Neural progenitor cell (in vitro differentiated cells): ENCODE measurements at regions not wholly inside any gene's neighbourhood (a gene's known extent, or its start where the extent isn't known, plus 50 kb on each side); places are given as distances from the start of the nearest gene placed in this dataset.
A peak's percentile ranks its signal among the peaks of the same experiment; 100 is the strongest.

Source experiments
- DNase-seq: peaks from one replicate; pipeline ENCODE4 v3.0.0-alpha.2; 2016; ENCODE audit warnings: low spot score
- H2AFZ ChIP-seq: fragments of 200-600 bp; sonication (generic); replicated peaks from 2 replicates; pipeline ENCODE4 v1.6.1; 2016; ENCODE audit warnings: antibody characterized with exemption
- H3F3A ChIP-seq: fragments of 200-600 bp; sonication (generic); 2 replicates; pipeline ENCODE4 v1.6.1; 2016; ENCODE audit warnings: antibody characterized with exemption, low read depth
- H3K27ac ChIP-seq: fragments of 200-600 bp; sonication (generic); 2 replicates; pipeline ENCODE4 v1.5.1; 2016; ENCODE audit warnings: mild to moderate bottlenecking
- H3K27me3 ChIP-seq: fragments of 200-600 bp; sonication (generic); 2 replicates; pipeline ENCODE4 v1.6.1; 2016; ENCODE audit warnings: mild to moderate bottlenecking, moderate library complexity
- H3K36me3 ChIP-seq: fragments of 200-600 bp; sonication (generic); 2 replicates; pipeline ENCODE4 v1.5.1; 2016
- H3K4me1 ChIP-seq: fragments of 200-600 bp; sonication (generic); 2 replicates; pipeline ENCODE4 v1.6.1; 2016; ENCODE audit warnings: mixed run types
- H3K4me2 ChIP-seq: fragments of 200-600 bp; sonication (generic); 2 replicates; pipeline ENCODE4 v1.6.1; 2016
- H3K4me3 ChIP-seq: fragments of 200-600 bp; sonication (generic); 2 replicates; pipeline ENCODE4 v1.5.1; 2016
- H3K79me2 ChIP-seq: fragments of 200-600 bp; sonication (generic); 2 replicates; pipeline ENCODE4 v1.6.1; 2016; ENCODE audit warnings: low read depth
- H3K9ac ChIP-seq: fragments of 200-600 bp; sonication (generic); 2 replicates; pipeline ENCODE4 v1.6.1; 2016
- H3K9me3 ChIP-seq: fragments of 200-600 bp; sonication (generic); 2 replicates; pipeline ENCODE4 v1.5.1; 2016; ENCODE audit warnings: low read depth
- H4K20me1 ChIP-seq: fragments of 200-600 bp; sonication (generic); 2 replicates; pipeline ENCODE4 v1.6.1; 2016; ENCODE audit warnings: low read depth
- H3K27ac Mint-ChIP-seq: 3 replicates; pipeline ENCODE4 v1.8.0; 2021; ENCODE audit warnings: mixed read lengths
- H3K27me3 Mint-ChIP-seq: 2 replicates; pipeline ENCODE4 v1.8.0; 2022; ENCODE audit warnings: low read depth, mild to moderate bottlenecking, inconsistent platforms, moderate library complexity, mixed read lengths; ENCODE audit not compliant: insufficient read depth
- H3K36me3 Mint-ChIP-seq: 3 replicates; pipeline ENCODE4 v1.8.0; 2021; ENCODE audit warnings: mixed read lengths
- H3K4me1 Mint-ChIP-seq: 3 replicates; pipeline ENCODE4 v1.8.0; 2021; ENCODE audit warnings: mixed read lengths
- H3K4me3 Mint-ChIP-seq: 3 replicates; pipeline ENCODE4 v1.8.0; 2021; ENCODE audit warnings: mild to moderate bottlenecking, moderate library complexity, mixed read lengths
- H3K9me3 Mint-ChIP-seq: 3 replicates; pipeline ENCODE4 v1.8.0; 2020; ENCODE audit warnings: mixed read lengths
- EZH2 ChIP-seq: fragments of 200-600 bp; sonication (generic); IDR thresholded peaks from 2 replicates; pipeline ENCODE4 v1.6.1; 2017; ENCODE audit warnings: antibody characterized with exemption, mild to moderate bottlenecking, moderate library complexity
- EZH2phosphoT487 ChIP-seq: fragments of 200-600 bp; sonication (generic); IDR thresholded peaks from 2 replicates; pipeline ENCODE4 v1.6.1; 2017; ENCODE audit warnings: antibody characterized with exemption
- TF ChIP-seq, protein P1 (sequence below): fragments of 200-600 bp; sonication (generic); IDR thresholded peaks from 2 replicates; pipeline ENCODE4 v1.5.1; 2017; ENCODE audit warnings: antibody characterized with exemption, mild to moderate bottlenecking

DNA sequence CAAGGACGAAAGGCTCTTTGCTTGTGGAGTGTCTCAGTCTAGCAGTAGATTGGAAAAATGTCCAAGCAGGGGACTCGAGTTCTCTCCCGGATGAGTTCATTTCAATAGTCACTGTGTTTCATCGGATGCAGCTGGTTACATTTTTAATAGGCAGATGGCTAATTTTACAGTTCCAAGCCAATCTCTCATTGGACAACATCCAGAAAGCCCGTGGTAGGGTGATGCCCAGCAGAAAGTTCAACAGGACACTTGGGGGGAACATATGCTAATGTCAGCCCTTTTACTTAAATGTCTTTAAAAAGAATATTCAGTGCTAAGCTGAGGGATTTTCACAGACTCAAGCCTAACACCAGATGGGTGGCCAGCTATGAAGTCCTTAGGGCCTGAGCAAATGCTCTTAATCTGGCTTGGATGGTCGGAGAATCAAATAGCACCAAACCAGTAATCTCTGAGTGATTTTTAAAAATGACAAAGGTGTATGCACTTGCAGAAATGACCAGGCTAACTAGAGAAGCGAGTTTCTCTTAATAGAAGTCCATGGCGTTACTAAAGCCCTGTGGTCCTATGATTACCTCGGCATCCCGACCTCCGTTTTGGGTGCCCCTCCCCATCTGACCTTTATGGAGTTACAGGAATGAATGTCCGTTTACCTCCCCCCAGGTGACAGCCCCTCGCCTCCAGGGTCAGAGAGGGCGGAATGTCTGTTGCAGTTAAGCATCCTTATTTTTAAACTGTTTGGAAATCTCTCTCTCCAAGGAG is 289.2 kb upstream of the SALL1 start:
- TF ChIP-seq, protein P1, sequence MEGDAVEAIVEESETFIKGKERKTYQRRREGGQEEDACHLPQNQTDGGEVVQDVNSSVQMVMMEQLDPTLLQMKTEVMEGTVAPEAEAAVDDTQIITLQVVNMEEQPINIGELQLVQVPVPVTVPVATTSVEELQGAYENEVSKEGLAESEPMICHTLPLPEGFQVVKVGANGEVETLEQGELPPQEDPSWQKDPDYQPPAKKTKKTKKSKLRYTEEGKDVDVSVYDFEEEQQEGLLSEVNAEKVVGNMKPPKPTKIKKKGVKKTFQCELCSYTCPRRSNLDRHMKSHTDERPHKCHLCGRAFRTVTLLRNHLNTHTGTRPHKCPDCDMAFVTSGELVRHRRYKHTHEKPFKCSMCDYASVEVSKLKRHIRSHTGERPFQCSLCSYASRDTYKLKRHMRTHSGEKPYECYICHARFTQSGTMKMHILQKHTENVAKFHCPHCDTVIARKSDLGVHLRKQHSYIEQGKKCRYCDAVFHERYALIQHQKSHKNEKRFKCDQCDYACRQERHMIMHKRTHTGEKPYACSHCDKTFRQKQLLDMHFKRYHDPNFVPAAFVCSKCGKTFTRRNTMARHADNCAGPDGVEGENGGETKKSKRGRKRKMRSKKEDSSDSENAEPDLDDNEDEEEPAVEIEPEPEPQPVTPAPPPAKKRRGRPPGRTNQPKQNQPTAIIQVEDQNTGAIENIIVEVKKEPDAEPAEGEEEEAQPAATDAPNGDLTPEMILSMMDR, result no peak
- TF ChIP-seq EZH2, result no peak
- no peak for TF ChIP-seq EZH2phosphoT487

DNA sequence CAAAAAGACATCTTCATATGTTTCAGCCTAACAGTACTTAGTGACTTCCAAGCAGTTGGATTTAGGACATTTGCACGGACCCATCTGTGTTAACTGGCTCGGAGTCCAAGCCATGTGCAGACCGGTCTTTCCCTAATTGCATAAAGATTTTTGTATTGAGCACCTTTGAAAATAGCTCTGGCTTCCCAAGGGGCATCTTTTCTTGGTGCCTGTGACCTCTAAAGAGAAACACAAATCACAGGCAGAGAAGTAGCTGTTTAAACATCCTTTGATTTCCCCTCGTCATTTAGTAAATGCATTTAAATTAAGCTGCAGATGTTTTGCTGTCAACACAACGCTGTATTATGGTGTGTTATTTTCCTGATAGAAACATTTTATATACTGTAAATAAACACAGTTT is 288.2 kb upstream of the SALL1 start:
- H3K4me2 ChIP-seq, result peak overlapping the region; percentile 75
- no peak overlapping the region for H3K27ac ChIP-seq
- Mint-ChIP-seq H3K27me3 (no peaks in the 10 kb centered on the region), H3K27ac (no peak overlapping the region), H3K4me3 (no peak overlapping the region), H3K9me3 (no peaks in the 10 kb centered on the region), H3K4me1 (peaks cover 66% of the 10 kb centered on the region), H3K36me3 (no peaks in the 10 kb centered on the region)
- no peaks in the 10 kb centered on the region for H3K36me3 ChIP-seq
- no peaks in the 10 kb centered on the region for H4K20me1 ChIP-seq
- H3K79me2 ChIP-seq, result no peaks in the 10 kb centered on the region
- no peaks in the 10 kb centered on the region for H3K9me3 ChIP-seq
- H3F3A ChIP-seq, result peaks cover 25% of the 10 kb centered on the region
- H3K4me3 ChIP-seq, result no peak overlapping the region
- no peak overlapping the region for H2AFZ ChIP-seq
- H3K4me1 ChIP-seq, result peaks cover 56% of the 10 kb centered on the region
- DNase-seq, result no peak
- H3K27me3 ChIP-seq, result no peaks in the 10 kb centered on the region
- no peak overlapping the region for H3K9ac ChIP-seq
- TF ChIP-seq EZH2phosphoT487 (no peak), EZH2 (no peak)
- TF ChIP-seq, protein P1, result no peak

More for the DNA sequence above, 289.2 kb upstream of the SALL1 start:
- no peaks in the 10 kb centered on the region for H3K27me3 Mint-ChIP-seq
- Histone ChIP-seq H3F3A (peaks cover 25% of the 10 kb centered on the region), H3K36me3 (no peaks in the 10 kb centered on the region), H3K9ac (no peak overlapping the region), H3K79me2 (no peaks in the 10 kb centered on the region), H3K4me2 (peak overlapping the region; percentile 75), H4K20me1 (no peaks in the 10 kb centered on the region), H3K4me3 (peak overlapping the region; percentile 30), H3K27ac (peak overlapping the region; percentile 84), H3K27me3 (no peaks in the 10 kb centered on the region), H3K4me1 (peaks cover 50% of the 10 kb centered on the region), H2AFZ (peak overlapping the region; percentile 80), H3K9me3 (no peaks in the 10 kb centered on the region)
- H3K27ac Mint-ChIP-seq, result peak overlapping the region; percentile 84
- H3K9me3 Mint-ChIP-seq, result no peaks in the 10 kb centered on the region
- DNase-seq, result peak; percentile 41
- H3K4me1 Mint-ChIP-seq, result peaks cover 59% of the 10 kb centered on the region
- no peaks in the 10 kb centered on the region for H3K36me3 Mint-ChIP-seq
- peak overlapping the region; percentile 80 for H3K4me3 Mint-ChIP-seq

DNA sequence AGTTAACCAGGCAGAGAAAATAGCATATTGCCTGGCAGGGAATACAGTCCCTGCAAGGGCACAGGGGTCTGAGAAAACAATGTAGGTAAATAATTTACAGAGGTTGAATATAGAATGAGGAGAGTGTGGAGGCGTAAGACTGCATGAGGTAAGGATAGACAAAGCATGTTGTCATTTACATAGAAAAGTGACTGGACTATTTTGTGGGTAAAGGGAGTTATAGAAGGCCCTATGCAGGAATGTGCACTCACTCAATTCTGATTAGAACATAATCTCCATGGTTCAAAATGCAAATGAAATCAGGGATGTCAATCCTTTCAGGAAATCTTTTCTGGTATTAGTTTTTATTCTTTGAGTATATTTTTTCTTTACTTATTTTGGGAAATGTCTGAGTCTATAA is 285.7 kb upstream of the SALL1 start:
- no peaks in the 10 kb centered on the region for H3K36me3 Mint-ChIP-seq
- H3K9me3 Mint-ChIP-seq, result no peaks in the 10 kb centered on the region
- H3K27me3 Mint-ChIP-seq, result no peaks in the 10 kb centered on the region
- TF ChIP-seq EZH2 (no peak), EZH2phosphoT487 (no peak)
- TF ChIP-seq, protein P1, result no peak
- Histone ChIP-seq H3K9me3 (no peaks in the 10 kb centered on the region), H2AFZ (no peak overlapping the region), H3K27me3 (no peaks in the 10 kb centered on the region), H3K4me3 (no peak overlapping the region), H4K20me1 (no peaks in the 10 kb centered on the region), H3F3A (peaks cover 21% of the 10 kb centered on the region), H3K27ac (no peak overlapping the region), H3K4me1 (peaks cover 52% of the 10 kb centered on the region), H3K79me2 (no peaks in the 10 kb centered on the region), H3K36me3 (no peaks in the 10 kb centered on the region), H3K4me2 (no peak overlapping the region), H3K9ac (no peak overlapping the region)
- no peak for DNase-seq
- H3K4me1 Mint-ChIP-seq, result peaks cover 55% of the 10 kb centered on the region
- no peak overlapping the region for H3K27ac Mint-ChIP-seq
- no peak overlapping the region for H3K4me3 Mint-ChIP-seq
